GM13977 (cell line): ENCODE measurements at regions not wholly inside any gene's neighbourhood (a gene's known extent, or its start where the extent isn't known, plus 50 kb on each side); places are given as distances from the start of the nearest gene placed in this dataset.

ENCODE experiments used
- DNase-seq: peaks from one replicate; pipeline ENCODE4 v3.0.0; 2012; ENCODE audit warnings: low spot score
- in situ Hi-C: fragments of 300-500 bp; cut with MboI; formaldehyde crosslinking; loops from one replicate; pipeline ENCODE4 v1.12.0; 2022; ENCODE audit warnings: low sequenced_read_pairs, low pct_unique_long_range_greater_than_20kb, mixed read lengths, inconsistent platforms; ENCODE audit not compliant: unreplicated experiment
- TF ChIP-seq, protein P1 (sequence below): IDR thresholded peaks from 2 replicates; pipeline ENCODE4 v1.5.1; 2012; ENCODE audit warnings: mild to moderate bottlenecking, control low read depth; ENCODE audit not compliant: insufficient read depth; ENCODE audit errors: extremely low read depth, missing control alignments

DNA sequence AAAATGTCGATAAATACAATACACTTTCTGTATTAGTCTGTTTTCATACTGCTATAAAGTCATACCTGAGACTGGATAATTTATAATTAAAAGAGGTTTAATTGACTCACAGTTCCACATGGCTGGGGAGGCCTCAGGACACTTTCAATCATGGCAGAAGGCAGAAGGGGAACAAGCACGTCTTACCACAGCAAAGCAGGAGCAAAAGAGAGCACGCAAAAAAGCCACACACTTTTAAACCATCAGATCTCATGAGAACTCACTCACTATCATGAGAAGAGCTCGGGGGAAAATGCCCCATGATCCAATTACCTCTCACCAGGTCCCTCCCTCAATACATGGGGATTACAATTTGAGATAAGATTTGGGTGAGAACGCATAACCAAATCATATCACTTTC, 256.7 kb downstream of the ANAPC1 start:
- in situ Hi-C loops = no loop called here
- DNase-seq = no peak

GRCh38 chr2:111628221-111628620, 255.8 kb downstream of the ANAPC1 start:
- in situ Hi-C loops = no loop called here
- DNase-seq = no peak
- TF ChIP-seq, protein P1, sequence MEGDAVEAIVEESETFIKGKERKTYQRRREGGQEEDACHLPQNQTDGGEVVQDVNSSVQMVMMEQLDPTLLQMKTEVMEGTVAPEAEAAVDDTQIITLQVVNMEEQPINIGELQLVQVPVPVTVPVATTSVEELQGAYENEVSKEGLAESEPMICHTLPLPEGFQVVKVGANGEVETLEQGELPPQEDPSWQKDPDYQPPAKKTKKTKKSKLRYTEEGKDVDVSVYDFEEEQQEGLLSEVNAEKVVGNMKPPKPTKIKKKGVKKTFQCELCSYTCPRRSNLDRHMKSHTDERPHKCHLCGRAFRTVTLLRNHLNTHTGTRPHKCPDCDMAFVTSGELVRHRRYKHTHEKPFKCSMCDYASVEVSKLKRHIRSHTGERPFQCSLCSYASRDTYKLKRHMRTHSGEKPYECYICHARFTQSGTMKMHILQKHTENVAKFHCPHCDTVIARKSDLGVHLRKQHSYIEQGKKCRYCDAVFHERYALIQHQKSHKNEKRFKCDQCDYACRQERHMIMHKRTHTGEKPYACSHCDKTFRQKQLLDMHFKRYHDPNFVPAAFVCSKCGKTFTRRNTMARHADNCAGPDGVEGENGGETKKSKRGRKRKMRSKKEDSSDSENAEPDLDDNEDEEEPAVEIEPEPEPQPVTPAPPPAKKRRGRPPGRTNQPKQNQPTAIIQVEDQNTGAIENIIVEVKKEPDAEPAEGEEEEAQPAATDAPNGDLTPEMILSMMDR = no peak

More for the DNA sequence above, 256.7 kb downstream of the ANAPC1 start:
- TF ChIP-seq, protein P1 = no peak

- TF ChIP-seq, protein P1 = no peak
- no peak for DNase-seq
- in situ Hi-C loops = no loop called here
Observed at GRCh38 chr2:111629983-111630382, 254.0 kb downstream of the ANAPC1 start.

DNA sequence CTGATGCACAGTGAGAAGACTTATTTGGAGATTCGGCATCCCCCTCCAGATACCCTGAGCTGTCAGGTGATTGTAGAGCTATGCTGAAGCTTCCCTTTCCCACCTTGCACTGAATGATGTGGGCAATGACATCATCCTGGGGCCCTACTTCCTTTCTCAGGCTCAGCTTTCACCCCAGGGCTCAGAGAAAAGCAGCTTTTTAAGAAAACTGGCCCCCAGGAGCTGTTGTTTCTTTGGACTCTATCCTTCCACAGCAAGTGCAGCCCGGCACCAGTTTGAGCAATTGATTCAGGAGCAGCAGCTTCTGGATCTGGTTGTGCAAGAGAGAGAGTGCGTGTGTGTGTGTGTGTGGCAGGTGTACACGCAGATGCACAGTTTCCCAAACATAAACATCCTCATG, 251.3 kb downstream of the ANAPC1 start:
- DNase-seq = peak; percentile 48
- TF ChIP-seq, protein P1 = no peak
- in situ Hi-C loops = no loop called here

DNA sequence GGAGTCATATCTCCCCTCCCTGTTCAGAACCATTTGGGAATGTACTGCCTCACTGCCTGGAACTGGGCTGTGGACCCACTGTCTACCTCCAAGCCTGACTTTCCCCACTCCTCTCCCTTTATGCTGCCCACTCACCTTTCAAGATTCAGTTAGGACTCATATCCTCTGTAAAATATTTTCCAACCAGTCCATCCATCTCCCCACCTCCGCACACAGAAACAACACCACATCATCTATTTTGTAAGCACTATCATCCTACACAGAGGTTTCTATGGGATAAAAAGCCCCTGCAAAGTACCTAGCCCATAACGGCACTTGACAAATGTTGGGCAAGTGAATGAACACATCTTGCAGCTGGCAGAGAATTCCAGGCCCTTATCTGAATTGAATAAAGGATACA, 250.8 kb downstream of the ANAPC1 start:
- in situ Hi-C loops = no loop called here
- TF ChIP-seq, protein P1 = no peak
- DNase-seq = no peak

DNA sequence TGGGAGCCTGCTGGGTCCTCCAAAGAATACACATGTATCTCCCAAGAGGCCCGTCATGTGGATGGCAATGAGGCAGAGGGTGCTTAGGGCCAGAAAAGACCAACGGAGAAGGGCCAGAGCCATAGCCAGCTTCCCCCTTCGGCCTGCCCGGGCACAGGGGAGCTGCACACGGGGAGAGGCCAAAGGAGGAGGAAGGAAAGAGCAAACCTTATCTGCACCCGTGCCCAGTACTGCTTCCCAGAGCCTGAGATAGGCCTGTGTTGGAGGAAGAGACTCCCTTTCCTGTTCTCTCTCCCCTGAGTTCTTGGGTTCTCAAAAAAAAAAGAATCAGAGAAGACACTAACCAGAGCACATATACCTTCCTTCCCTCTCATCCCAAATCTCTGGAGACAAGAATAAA, 250.3 kb downstream of the ANAPC1 start:
- TF ChIP-seq, protein P1 = no peak
- DNase-seq = no peak
- in situ Hi-C loops = no loop called here
